GM23248 (cell line): ENCODE measurements at regions not wholly inside any gene's neighbourhood (a gene's known extent, or its start where the extent isn't known, plus 50 kb on each side); places are given as distances from the start of the nearest gene placed in this dataset.

Experiments used
- EZH2 ChIP-seq: fragments of 200-600 bp; sonication (generic); IDR thresholded peaks from 2 replicates; pipeline ENCODE4 v1.6.1; 2018; ENCODE audit warnings: antibody characterized with exemption, mild to moderate bottlenecking; ENCODE audit not compliant: insufficient read depth, poor library complexity, severe bottlenecking
- EZH2phosphoT487 ChIP-seq: fragments of 200-600 bp; sonication (generic); IDR thresholded peaks from 2 replicates; pipeline ENCODE4 v1.6.1; 2018; ENCODE audit warnings: antibody characterized with exemption, moderate library complexity, mild to moderate bottlenecking, low read depth; ENCODE audit not compliant: insufficient read depth

GRCh38 chr2:12113412-12113811 is 367.0 kb downstream of the LPIN1 start:
- no peak for TF ChIP-seq EZH2
- no peak for TF ChIP-seq EZH2phosphoT487
